ENCODE measurements at regions not wholly inside any gene's neighbourhood (a gene's known extent, or its start where the extent isn't known, plus 50 kb on each side); places are given as distances from the start of the nearest gene placed in this dataset.

DNA sequence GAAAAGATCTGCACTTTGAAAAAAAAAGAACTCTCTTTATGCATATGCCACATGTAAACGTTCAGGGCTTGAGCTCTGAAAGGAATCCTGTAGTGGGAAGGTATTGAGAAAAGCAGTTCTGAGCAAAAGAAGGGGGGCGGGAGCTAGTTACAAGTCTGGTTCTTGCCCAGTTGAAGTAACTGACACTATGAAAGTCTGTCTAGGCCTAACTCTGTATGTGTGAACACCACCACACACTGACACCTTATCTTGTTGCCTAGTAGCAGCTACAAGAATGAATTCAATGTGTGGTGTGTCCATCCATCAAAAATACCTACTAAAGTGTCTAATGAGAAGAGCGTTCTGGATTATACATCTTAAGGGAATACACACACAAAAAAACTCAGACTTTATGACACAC, 820.6 kb downstream of the DIAPH3 start:
- H3K79me2 ChIP-seq (ENCODE audit: low read length), result no peaks in the 10 kb centered on the region
- no peak overlapping the region for H3K4me2 ChIP-seq (ENCODE audit: low read depth, low read length)
- no peak overlapping the region for H3K9ac ChIP-seq (ENCODE audit: low read length)
- no peaks in the 10 kb centered on the region for H3F3A ChIP-seq (ENCODE audit: insufficient read depth, low read length)
- H3K27me3 ChIP-seq (replicated peaks; ENCODE audit: insufficient read depth, low read length), result no peaks in the 10 kb centered on the region
- no peak overlapping the region for H3K4me3 ChIP-seq (ENCODE audit: low read length)
- no peaks in the 10 kb centered on the region for H4K20me1 ChIP-seq (ENCODE audit: insufficient read depth, low read length)
- H3K27ac ChIP-seq (ENCODE audit: low read length), result no peak overlapping the region
- no peak for DNase-seq
- H3K4me1 ChIP-seq (ENCODE audit: low read length), result no peaks in the 10 kb centered on the region
- no peaks in the 10 kb centered on the region for H3K36me3 ChIP-seq (replicated peaks; ENCODE audit: insufficient read depth, low read length)
- H3K9me2 ChIP-seq (replicated peaks; ENCODE audit: insufficient read depth, low read length), result no peaks in the 10 kb centered on the region
- TF ChIP-seq EZH2 (optimal IDR thresholded peaks at IDR 0.05; ENCODE audit: low read depth, low read length), result no peak
- TF ChIP-seq EZH2phosphoT487 (IDR thresholded peaks at IDR 0.05; ENCODE audit: low read length), result no peak
- TF ChIP-seq CTCF (IDR thresholded peaks at IDR 0.05; ENCODE audit: low read length), result no peak
- no peak overlapping the region for H2AFZ ChIP-seq (ENCODE audit: low read length)
- H3K9me3 ChIP-seq (replicated peaks; ENCODE audit: insufficient read depth, low read length), result no peaks in the 10 kb centered on the region

DNA sequence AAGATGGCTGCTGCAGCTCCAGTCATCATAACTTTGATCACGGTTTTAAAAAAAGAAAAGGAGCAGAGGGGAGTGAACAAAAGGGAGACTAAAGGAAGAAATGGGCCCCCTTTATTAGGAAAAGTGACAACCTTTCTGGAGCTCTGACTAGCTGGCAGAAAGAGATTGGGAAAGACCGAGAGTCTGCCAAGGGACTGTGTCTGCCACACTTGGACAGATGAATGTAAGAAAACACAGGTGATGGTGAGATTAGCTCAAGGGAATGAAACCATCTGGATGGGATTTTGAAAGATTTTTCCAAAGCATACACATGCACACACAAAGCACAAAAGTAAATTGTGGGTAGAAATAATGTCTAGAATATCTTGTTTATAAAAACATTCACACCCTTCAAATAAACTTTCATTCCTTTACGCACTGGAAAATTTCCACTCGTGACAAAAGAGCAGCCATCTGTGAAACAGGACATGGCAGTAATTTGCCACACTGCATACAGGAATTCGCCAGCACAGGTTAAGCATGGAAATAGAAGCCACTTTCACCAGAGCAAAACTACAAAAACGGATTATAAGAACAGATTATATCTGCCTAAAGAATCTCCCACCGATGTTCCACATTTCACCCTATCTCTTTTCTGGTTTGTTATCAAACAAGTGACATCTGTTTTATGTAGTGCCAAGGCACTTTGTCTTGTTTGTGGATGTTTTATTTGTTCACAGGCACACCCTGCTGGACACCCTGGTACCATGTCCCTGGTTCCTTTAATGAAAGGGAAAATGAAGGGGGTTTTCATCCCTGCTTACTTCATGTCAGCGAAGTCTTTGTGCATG, 819.5 kb downstream of the DIAPH3 start:
- Histone ChIP-seq H2AFZ (ENCODE audit: low read length) (no peak overlapping the region), H3K27ac (ENCODE audit: low read length) (no peak overlapping the region), H3K9ac (ENCODE audit: low read length) (no peak overlapping the region), H3K79me2 (ENCODE audit: low read length) (no peaks in the 10 kb centered on the region), H3K4me2 (ENCODE audit: low read depth, low read length) (no peak overlapping the region), H3K4me1 (ENCODE audit: low read length) (no peaks in the 10 kb centered on the region), H3K4me3 (ENCODE audit: low read length) (no peak overlapping the region), H4K20me1 (ENCODE audit: insufficient read depth, low read length) (no peaks in the 10 kb centered on the region), H3K9me2 (replicated peaks; ENCODE audit: insufficient read depth, low read length) (no peaks in the 10 kb centered on the region), H3K27me3 (replicated peaks; ENCODE audit: insufficient read depth, low read length) (no peaks in the 10 kb centered on the region), H3F3A (ENCODE audit: insufficient read depth, low read length) (no peaks in the 10 kb centered on the region), H3K36me3 (replicated peaks; ENCODE audit: insufficient read depth, low read length) (no peaks in the 10 kb centered on the region), H3K9me3 (replicated peaks; ENCODE audit: insufficient read depth, low read length) (no peaks in the 10 kb centered on the region)
- no peak for DNase-seq
- TF ChIP-seq CTCF (IDR thresholded peaks at IDR 0.05; ENCODE audit: low read length), result no peak
- TF ChIP-seq EZH2phosphoT487 (IDR thresholded peaks at IDR 0.05; ENCODE audit: low read length), result no peak
- TF ChIP-seq EZH2 (optimal IDR thresholded peaks at IDR 0.05; ENCODE audit: low read depth, low read length), result no peak

- Histone ChIP-seq H3K9me2 (replicated peaks; ENCODE audit: insufficient read depth, low read length) (no peaks in the 10 kb centered on the region), H2AFZ (ENCODE audit: low read length) (no peak overlapping the region), H3F3A (ENCODE audit: insufficient read depth, low read length) (no peaks in the 10 kb centered on the region), H3K4me3 (ENCODE audit: low read length) (no peak overlapping the region), H3K9ac (ENCODE audit: low read length) (no peak overlapping the region), H3K27me3 (replicated peaks; ENCODE audit: insufficient read depth, low read length) (no peaks in the 10 kb centered on the region), H3K27ac (ENCODE audit: low read length) (no peak overlapping the region), H3K36me3 (replicated peaks; ENCODE audit: insufficient read depth, low read length) (no peaks in the 10 kb centered on the region), H3K9me3 (replicated peaks; ENCODE audit: insufficient read depth, low read length) (no peaks in the 10 kb centered on the region), H3K79me2 (ENCODE audit: low read length) (no peaks in the 10 kb centered on the region), H3K4me1 (ENCODE audit: low read length) (no peaks in the 10 kb centered on the region), H3K4me2 (ENCODE audit: low read depth, low read length) (no peak overlapping the region), H4K20me1 (ENCODE audit: insufficient read depth, low read length) (no peaks in the 10 kb centered on the region)
- no peak for TF ChIP-seq CTCF (IDR thresholded peaks at IDR 0.05; ENCODE audit: low read length)
- TF ChIP-seq EZH2 (optimal IDR thresholded peaks at IDR 0.05; ENCODE audit: low read depth, low read length), result no peak
- TF ChIP-seq EZH2phosphoT487 (IDR thresholded peaks at IDR 0.05; ENCODE audit: low read length), result no peak
- DNase-seq, result no peak
Observed at GRCh38 chr13:59345311-59345710, 818.4 kb downstream of the DIAPH3 start.
